Fibroblast of the aortic adventitia (primary cell): ENCODE measurements at regions not wholly inside any gene's neighbourhood (a gene's known extent, or its start where the extent isn't known, plus 50 kb on each side); places are given as distances from the start of the nearest gene placed in this dataset.

Experiments
- DNase-seq: peaks from one replicate; pipeline ENCODE4 v3.0.0-alpha.2; 2010; ENCODE audit warnings: low read depth
- H3K4me3 ChIP-seq: 2 replicates; pipeline ENCODE4 v1.5.1; 2011; ENCODE audit warnings: low read depth, mild to moderate bottlenecking, control low read depth, low read length, moderate library complexity
- TF ChIP-seq, protein P1 (sequence below): IDR thresholded peaks from 2 replicates; pipeline ENCODE4 v1.5.1; 2011; ENCODE audit warnings: mild to moderate bottlenecking, low read length, control low read depth, inconsistent platforms; ENCODE audit not compliant: insufficient read depth

DNA sequence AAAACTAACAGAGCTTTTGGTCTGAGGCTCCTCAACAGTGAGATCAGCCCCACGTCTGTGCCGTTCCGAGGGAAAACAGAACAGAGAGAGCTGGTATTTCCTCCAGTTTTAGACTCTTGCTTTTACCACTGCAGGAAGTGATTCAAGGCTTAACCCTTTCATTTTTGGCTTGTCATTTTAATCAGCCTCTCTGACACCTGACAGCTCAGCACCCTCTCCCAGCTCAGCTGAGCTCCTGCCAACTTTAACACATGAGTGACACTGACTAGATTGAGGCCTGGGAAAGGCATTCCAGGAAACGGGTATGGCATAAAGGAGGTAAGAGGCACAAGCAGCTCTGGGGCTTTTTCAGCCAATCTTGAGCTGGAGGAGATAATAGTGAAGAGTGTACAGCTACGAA lies 239.4 kb upstream of the SKOR2 start:
- TF ChIP-seq, protein P1, sequence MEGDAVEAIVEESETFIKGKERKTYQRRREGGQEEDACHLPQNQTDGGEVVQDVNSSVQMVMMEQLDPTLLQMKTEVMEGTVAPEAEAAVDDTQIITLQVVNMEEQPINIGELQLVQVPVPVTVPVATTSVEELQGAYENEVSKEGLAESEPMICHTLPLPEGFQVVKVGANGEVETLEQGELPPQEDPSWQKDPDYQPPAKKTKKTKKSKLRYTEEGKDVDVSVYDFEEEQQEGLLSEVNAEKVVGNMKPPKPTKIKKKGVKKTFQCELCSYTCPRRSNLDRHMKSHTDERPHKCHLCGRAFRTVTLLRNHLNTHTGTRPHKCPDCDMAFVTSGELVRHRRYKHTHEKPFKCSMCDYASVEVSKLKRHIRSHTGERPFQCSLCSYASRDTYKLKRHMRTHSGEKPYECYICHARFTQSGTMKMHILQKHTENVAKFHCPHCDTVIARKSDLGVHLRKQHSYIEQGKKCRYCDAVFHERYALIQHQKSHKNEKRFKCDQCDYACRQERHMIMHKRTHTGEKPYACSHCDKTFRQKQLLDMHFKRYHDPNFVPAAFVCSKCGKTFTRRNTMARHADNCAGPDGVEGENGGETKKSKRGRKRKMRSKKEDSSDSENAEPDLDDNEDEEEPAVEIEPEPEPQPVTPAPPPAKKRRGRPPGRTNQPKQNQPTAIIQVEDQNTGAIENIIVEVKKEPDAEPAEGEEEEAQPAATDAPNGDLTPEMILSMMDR = no peak
- no peak overlapping the region for H3K4me3 ChIP-seq
- DNase-seq = no peak

DNA sequence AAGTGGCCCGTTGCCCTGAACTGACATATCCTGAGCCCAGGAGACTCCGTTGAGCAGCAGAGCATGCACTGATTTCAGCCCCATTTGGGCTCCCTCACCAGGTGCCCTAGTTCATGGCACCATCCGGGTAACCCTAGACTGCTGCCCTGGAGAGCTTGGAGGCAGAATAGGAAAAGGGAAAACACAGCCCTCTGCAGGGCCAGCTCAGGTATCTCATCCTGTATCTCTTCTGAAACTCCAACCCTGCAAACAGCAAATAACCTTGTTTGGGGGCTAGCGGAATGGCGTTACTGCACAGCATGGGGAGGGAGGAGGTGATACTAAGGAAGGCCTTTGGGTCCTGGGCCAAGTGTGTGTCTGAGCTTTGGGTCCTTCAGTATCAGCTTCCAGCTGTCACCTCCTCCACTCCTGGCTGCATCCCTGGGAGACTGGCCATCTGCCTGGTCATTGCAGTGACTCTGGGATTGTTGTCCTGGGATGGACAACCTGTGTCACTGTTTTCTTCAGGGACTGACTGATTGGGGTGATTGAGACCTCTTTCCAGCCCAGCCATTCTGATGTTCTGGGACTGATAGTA lies 233.8 kb upstream of the SKOR2 start:
- TF ChIP-seq, protein P1 = no peak
- no peak for DNase-seq
- no peak overlapping the region for H3K4me3 ChIP-seq

DNA sequence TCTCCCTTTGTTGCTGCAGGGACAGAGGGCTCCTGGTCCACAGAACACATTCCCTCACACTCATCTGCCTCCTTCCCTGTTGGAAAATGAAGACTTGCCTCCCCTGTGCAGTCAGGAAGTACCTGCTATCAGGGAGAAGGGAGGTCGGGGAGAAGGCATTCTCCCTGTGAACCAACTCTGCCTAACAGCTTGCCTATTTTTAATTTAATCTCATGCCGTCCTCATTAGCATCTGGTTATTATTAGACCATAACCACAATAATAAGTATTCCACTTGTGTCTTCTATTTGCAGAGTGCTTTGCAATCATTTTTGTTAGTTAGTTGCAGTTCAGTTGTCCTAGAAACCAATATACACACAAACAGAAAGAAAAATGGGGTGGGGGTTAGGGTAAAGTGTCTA lies 232.6 kb upstream of the SKOR2 start:
- DNase-seq = no peak
- TF ChIP-seq, protein P1 = no peak
- no peak overlapping the region for H3K4me3 ChIP-seq

- no peak for DNase-seq
- TF ChIP-seq, protein P1 = no peak
- no peak overlapping the region for H3K4me3 ChIP-seq
Observed at GRCh38 chr18:47480166-47480565, 228.7 kb upstream of the SKOR2 start.

DNA sequence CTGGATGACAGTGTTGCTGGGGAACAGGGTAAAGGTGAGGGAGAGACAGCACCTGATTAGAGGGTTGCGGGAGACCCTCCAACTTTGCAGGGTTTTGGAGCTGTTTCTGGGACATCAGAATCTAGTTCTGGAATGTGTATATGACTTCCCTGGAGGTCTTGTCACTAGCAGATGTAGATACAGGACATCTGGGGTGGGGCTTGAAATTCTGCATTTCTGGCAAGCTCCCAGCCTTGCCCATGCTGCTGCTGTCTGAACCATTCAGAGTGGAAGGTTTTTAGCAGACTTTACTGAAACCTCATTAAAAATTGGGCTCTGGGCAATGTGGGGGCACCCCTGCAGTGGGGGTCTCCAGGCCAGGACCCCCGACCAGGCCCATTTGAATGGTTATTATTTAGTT lies 220.3 kb upstream of the SKOR2 start:
- TF ChIP-seq, protein P1 = no peak
- no peak for DNase-seq
- no peak overlapping the region for H3K4me3 ChIP-seq

DNA sequence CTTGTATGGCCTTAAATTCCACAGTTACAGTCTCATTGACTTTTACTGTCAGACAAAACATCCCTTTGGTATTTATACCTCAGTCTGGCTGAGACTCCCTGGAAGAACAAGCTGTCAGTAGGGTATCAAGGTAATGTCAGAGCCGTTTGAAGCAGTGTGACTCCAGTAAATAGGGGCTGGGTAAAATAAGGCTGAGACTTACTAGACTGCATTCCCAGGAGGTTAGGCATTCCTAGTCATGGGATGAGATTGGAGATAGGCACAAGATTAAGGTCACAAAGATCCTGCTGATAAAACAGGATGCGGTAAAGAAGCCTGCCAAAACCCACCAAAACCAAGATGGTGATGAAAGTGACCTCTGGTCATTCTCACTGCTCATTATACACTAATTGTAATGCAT lies 219.5 kb upstream of the SKOR2 start:
- no peak overlapping the region for H3K4me3 ChIP-seq
- TF ChIP-seq, protein P1 = no peak
- no peak for DNase-seq

DNA sequence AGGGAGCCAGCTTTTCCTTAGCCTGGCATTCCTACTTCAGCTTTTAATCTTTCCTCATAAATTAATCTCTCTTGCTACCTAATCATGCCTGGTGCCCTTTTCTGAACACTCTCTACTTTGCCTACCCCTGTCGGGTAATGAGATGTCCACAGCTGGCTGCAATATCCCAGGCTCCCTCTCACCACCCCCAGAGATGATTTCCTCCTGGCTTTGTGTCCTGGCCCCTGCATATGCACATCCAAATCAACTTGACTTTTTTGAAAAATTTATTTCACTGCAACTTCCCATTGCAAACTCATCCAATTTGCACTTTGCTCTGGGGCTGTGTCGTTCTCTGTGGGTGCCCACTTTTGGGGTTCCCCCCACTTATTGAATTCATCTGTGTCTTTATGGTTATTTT lies 218.1 kb upstream of the SKOR2 start:
- no peak for DNase-seq
- TF ChIP-seq, protein P1 = no peak
- no peak overlapping the region for H3K4me3 ChIP-seq
